GM18520 (cell line): ENCODE measurements at regions not wholly inside any gene's neighbourhood (a gene's known extent, or its start where the extent isn't known, plus 50 kb on each side); places are given as distances from the start of the nearest gene placed in this dataset.
"Not testable (repeated sequence)": the region's sequence is repeated elsewhere in the genome, so short reads cannot be mapped to it uniquely, and the experiment has no call there.

ENCODE experiments used
- ATAC-seq: cut with Tn5 transposase; IDR thresholded peaks from one replicate; pipeline ENCODE4 v1.9.1; 2021; ENCODE audit not compliant: unreplicated experiment

DNA sequence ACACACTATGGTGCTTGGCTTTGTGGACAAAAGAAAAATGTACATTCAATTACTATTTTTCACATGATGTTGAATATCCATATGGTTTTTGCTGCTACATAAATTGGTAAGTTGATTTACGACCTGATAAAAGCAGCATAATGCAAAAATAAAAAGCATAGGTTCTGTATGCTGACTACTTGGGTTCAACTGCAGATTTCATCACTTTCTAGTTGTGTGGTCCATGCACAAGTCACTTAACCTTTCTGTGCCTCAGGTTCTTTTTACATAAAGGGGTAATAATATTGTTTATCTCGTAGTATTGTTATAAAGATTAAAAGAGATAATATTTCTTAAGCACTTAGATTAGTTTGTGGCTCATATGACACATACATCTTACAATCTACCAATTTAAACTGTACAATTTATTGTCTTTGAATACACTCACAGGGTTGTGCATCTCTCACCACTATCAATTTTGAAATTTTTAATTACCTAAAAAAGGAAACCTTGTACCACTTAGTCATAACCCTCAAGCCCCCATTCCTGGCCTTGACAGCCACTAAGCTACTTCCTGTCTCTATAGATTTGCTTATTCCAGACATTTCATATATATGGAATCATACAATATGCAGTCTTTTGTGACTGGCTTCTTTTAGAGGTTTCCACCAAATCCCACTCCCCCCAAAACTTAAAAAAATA, 1443.9 kb downstream of the SUCLG1 start:
- no peak for ATAC-seq

- no peak for ATAC-seq
Observed at GRCh38 chr2:83014462-83014861, 1444.6 kb downstream of the SUCLG1 start.

DNA sequence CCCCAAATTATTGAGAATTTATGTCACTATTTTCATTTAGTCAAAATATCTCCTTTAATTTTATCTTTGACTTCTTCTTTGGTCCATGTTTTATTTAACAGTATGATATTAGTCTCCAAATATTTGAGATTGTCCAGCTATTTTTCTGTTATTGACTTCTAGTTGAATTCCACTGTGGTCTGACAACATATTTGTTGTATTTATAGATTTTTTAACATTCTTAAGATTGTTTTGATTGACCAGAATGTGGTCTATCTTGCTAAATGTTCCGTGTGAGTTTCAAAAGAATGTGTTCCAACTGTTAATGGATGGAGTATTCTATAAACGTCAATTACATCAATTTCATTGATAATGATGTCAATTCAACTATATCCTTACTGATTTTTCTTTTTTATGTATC, 1452.1 kb downstream of the SUCLG1 start:
- no peak for ATAC-seq

GRCh38 chr2:83003555-83003954, 1455.5 kb downstream of the SUCLG1 start:
- no peak for ATAC-seq

- ATAC-seq: no peak
Observed at GRCh38 chr2:83002706-83003105, 1456.4 kb downstream of the SUCLG1 start.

DNA sequence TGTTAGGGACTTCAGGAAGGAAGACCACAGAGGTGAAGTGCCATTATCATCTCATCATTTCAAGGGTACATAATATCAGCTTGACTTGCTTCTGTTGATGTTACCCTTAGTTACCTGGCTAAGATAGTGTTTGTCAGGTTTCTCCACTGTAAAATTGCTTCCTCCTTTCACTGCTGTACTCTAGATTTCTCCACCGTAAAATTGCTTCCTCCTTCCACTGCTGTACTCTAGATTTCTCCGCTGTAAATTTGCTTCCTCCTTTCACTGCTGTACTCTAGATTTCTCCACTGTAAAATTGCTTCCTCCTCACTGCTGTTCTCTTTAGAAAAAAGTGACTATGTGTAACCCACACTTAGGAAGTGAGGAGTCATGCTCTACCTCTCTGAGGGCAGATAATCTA, 1460.3 kb downstream of the SUCLG1 start:
- ATAC-seq: no peak

DNA sequence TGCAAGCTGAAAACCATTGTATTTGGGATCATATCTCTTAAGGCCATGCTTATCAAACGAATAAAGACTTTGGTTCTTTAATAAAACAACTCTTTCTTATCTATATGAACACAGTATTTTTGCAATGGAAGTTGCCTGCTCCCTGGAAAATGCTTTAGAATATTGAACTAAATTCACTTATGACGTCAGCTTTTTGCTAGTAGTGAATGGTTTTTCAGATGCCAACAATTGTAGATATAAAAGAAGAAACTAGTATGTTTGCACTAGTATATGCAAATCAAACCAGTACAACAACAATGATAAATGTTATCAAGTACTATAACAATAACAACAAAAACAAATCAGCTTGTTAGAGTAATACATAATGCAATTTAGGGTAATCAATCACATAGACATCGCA, 1462.9 kb downstream of the SUCLG1 start:
- ATAC-seq: no peak

GRCh38 chr2:82994151-82994550, 1464.9 kb downstream of the SUCLG1 start:
- ATAC-seq: no peak

DNA sequence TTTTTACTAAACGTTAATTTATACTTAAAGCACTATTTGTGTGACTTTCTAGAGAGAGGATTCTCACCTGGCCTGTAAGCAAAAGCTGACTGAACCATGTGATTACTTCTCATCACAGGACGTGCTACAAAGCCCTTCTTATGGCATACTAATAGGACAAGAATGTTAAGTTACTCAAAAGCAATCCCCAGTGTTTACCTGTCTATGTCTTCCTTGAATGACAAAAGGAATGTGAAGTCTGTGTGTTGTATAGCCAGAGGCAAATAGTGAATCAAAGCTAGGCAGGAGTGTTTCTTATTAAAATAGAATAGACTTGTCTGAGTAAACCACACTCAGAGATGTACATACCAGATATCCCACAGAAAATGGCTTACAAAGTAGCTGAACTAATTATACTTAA, 1465.5 kb downstream of the SUCLG1 start:
- ATAC-seq: no peak

DNA sequence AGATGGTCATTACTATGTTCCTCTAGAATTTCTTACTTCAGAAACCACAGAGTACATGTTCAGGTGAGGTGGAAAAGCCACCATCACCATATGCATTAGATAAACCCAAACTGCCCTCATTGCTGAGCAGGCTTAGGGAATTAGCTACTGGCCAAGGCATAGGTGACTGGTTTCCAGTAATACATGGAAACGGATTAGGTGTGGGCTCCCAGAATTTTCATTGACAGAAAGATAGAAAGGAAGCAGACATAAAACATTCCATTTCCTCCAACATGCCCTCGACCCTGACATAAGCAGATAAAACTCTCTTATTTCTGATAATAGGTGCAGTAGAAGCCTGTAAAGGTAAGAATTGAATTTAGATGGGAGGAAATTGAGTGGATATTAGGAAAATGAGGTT, 1466.1 kb downstream of the SUCLG1 start:
- no peak for ATAC-seq

DNA sequence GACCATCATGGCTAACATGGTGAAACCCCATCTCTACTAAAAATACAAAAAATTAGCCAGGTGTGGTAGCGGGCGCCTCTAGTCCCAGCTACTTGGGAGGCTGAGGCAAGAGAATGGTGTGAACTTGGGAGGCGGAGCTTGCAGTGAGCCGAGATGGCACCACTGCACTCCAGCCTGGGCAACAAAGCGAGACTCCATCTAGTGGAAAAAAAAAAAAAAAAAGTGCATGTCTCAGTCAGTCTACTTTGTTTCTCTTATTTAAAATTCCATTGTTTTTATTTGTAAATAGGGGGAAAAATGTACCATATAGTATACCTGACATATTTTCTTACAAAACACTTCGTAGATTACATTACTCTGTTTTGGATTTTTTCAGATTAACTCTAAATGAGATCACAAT, 1471.4 kb downstream of the SUCLG1 start:
- ATAC-seq: not testable (repeated sequence)

- no peak for ATAC-seq
Observed at GRCh38 chr2:82986899-82987298, 1472.2 kb downstream of the SUCLG1 start.

DNA sequence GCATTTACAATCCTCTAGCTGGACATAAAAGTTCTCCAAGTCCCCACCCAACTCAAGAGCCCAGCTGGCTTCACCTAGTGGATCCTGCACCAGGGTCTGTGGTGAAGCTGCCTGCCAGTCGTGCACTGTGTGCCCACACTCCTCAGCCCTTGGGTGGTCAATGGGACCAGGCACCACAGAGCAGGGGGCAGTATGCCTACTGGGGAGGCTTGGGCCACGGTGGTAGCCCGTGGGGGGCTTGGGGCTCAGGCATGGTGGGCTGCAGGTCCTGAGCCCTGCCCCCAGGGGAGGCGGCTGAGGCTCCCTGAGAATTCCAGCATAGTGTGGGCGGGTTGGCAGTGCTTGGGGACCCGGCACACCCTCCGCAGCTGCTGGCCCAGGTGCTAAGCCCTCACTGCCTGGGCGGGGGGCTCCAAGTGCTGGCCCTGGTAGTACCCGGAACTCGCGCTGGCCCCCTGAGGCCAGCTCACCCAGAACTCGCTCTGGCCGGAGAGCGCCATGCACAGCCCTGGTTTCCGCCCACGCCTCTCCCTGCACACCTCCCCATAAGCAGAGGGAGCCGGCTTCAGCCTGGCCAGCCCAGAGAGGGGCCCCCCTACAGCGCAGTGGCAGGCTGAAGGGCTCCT, 1473.4 kb downstream of the SUCLG1 start:
- no peak for ATAC-seq

DNA sequence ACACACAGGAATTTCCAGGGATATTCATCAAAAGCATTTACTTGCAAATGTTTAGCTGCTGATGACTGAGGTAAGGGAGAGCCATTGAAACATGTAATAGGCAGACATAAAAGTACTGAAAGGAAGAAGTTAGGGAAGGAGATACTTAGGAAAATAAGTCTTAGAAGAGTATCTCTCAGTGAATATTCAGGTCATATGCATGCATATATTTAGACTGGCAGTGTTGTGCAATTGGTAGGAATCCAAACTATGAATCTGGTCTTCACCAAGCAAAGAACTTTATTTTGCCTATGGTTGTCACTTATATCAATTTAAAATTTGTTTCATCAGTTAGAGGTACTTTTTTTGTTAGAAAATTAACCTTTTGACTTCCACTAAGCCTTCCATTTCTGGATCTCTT, 1490.7 kb downstream of the SUCLG1 start:
- ATAC-seq: no peak

DNA sequence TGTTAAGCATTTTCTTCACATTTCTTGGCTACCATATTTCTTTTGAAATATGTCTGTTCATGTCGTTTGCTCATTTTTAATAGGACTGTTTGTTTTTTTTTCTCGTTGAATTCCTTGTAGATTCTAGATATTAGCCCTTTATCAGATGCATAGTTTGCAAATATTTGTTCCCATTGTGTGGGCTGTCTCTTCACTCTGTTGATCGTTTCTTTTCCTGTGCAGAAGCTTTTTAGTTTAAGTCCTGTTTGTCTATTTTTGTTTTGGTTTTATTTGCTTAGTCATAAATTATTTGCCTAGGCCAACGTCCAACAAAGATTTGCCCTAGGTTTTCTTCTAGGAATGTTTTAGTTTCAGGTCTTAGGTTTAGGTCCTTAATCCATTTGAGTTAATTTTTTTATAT, 1494.7 kb downstream of the SUCLG1 start:
- no peak for ATAC-seq

DNA sequence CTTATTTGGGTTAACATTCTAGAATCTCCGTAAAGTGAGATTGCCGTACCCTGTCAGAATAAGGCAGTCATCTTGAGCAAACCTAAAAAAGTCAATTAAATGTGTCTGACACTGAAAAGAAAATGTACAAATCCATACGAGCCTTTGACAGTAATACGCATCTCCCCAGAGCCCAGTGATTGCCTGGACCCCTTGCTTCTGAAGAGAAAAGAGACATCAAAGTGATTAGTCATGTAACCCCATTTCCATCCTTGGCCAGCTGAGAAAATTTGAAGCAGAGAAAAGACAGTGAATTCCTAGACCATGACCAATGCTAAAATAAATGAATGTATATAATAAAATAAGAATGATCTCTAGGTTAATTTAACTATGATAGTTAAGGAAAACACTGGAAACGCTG, 1499.4 kb downstream of the SUCLG1 start:
- no peak for ATAC-seq

GRCh38 chr2:82954868-82955267, 1504.2 kb downstream of the SUCLG1 start:
- ATAC-seq: no peak

GRCh38 chr2:82939211-82939610, 1519.9 kb downstream of the SUCLG1 start:
- ATAC-seq: no peak

DNA sequence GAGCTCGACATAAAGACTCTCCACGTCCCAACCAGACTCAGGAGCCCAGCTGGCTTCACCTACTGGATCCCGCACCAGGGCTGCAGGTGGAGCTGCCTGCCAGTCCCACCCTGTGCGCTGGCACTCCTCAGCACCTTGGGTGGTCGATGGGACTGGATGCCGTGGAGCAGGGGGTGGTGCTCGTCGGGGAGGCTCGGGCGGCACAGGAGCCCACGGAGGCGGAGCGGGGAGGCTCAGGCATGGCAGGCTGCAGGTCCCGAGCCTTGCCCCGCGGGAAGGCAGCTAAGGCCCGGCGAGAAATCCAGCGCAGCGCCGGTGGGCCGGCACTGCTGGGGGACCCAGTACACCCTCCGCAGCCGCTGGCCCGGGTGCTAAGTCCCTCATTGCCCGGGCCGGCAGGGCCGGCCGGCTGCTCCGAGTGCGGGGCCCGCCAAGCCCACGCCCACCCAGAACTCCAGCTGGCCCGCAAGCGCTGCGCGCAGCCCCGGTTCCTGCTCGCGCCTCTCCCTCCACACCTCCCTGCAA, 1520.7 kb downstream of the SUCLG1 start:
- not testable (repeated sequence) for ATAC-seq

GRCh38 chr2:82913566-82913965, 1545.5 kb downstream of the SUCLG1 start:
- no peak for ATAC-seq

- ATAC-seq: no peak
Observed at GRCh38 chr2:82896117-82896516, 1563.0 kb downstream of the SUCLG1 start.

GRCh38 chr2:82893190-82893589, 1565.9 kb downstream of the SUCLG1 start:
- no peak for ATAC-seq

DNA sequence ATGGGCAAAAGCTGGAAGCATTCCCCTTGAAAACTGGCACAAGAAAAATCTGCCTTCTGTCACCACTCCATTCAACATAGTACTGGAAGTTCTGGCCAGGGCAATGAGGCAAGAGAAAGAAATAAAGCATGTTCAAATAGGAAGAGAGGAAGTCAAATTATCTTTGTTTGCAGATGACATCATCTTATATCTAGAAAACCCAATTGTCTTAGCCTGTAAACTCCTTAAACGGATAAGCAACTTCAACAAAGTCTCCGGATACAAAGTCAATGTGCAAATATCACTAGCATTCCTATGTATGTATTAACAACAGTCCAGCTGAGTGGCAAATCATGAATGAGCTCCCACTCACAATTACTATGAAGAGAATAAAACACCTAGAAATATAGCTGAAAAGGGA, 1579.3 kb downstream of the SUCLG1 start:
- no peak for ATAC-seq
